Hepatocyte (in vitro differentiated cells): ENCODE measurements at regions not wholly inside any gene's neighbourhood (a gene's known extent, or its start where the extent isn't known, plus 50 kb on each side); places are given as distances from the start of the nearest gene placed in this dataset.

Experiments used
- CTCF ChIP-seq: fragments of 200-600 bp; sonication (generic); IDR thresholded peaks from 2 replicates; pipeline ENCODE4 v1.5.1; 2016; ENCODE audit warnings: antibody characterized with exemption, mild to moderate bottlenecking; ENCODE audit not compliant: poor library complexity
- EZH2 ChIP-seq: fragments of 200-600 bp; sonication (generic); IDR thresholded peaks from 2 replicates; pipeline ENCODE4 v1.6.1; 2016; ENCODE audit warnings: antibody characterized with exemption, mild to moderate bottlenecking, borderline replicate concordance

DNA sequence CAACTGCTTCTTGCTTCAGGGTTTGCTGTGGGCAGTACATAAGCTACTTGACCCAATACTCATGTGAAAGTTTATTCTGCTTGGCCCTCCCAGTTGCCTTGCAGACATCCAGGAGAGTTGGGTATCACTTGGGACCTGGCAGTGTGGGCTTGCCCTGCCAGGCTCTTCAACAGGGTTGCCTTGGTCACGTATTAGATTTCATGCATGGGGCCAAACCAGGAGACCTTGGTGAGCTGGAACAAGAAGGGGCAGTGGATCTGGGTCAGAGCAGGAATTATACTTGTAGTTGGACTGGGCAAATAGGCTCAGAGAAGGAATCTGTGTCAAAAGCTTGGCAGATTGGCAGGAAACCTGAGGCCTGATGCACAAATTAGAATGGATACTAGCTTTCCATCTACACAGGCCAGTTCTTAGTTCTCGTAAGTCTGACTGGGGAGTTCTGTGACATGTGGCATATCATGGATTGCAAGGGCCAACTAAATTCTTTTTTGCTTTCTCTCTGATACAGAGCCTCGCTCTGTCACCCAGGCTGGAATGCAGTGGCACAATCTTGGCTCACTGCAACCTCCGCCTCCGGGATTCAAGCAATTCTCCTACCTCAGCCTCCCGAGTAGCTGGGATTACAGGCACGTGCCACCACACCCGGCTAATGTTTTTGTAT lies 192.6 kb upstream of the SERP2 start:
- no peak for TF ChIP-seq CTCF
- TF ChIP-seq EZH2 = no peak
